ENCODE measurements at regions not wholly inside any gene's neighbourhood (a gene's known extent, or its start where the extent isn't known, plus 50 kb on each side); places are given as distances from the start of the nearest gene placed in this dataset.

DNA sequence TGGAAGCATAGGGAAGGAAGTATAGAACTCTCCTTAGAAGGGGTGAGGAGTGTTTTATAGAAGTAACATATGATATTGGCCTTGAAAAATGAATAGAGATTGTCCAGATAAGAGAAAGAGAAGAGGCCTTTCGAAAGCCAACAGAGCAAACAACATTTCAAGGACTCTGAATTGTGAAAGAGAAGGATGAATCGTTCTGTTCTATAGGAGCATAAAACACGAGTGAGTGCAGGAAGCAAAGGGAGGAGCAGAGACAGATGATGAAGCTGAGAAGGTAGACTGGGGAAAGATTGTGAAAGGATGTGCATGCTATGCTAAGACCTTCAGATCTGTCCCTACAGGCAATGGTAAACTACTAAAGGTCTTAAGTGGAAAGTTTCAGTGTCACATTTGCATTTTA, 271.0 kb downstream of the TMEM161B start:
- TF ChIP-seq, protein P1, sequence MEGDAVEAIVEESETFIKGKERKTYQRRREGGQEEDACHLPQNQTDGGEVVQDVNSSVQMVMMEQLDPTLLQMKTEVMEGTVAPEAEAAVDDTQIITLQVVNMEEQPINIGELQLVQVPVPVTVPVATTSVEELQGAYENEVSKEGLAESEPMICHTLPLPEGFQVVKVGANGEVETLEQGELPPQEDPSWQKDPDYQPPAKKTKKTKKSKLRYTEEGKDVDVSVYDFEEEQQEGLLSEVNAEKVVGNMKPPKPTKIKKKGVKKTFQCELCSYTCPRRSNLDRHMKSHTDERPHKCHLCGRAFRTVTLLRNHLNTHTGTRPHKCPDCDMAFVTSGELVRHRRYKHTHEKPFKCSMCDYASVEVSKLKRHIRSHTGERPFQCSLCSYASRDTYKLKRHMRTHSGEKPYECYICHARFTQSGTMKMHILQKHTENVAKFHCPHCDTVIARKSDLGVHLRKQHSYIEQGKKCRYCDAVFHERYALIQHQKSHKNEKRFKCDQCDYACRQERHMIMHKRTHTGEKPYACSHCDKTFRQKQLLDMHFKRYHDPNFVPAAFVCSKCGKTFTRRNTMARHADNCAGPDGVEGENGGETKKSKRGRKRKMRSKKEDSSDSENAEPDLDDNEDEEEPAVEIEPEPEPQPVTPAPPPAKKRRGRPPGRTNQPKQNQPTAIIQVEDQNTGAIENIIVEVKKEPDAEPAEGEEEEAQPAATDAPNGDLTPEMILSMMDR (IDR thresholded peaks at IDR 0.05), result no peak
- TF ChIP-seq POLR2A (IDR thresholded peaks at IDR 0.05), result no peak

All from body of pancreas (tissue), 4 donors.